LNCaP clone FGC (cell line): ENCODE measurements at regions not wholly inside any gene's neighbourhood (a gene's known extent, or its start where the extent isn't known, plus 50 kb on each side); places are given as distances from the start of the nearest gene placed in this dataset.
"Not testable (repeated sequence)": the region's sequence is repeated elsewhere in the genome, so short reads cannot be mapped to it uniquely, and the experiment has no call there.

Experiments
- DNase-seq: peaks from one replicate; pipeline ENCODE4 v3.0.0-alpha.2; 2011; ENCODE audit warnings: low read depth
- H3K4me3 ChIP-seq: 2 replicates; pipeline ENCODE4 v1.5.1; 2011; ENCODE audit warnings: mild to moderate bottlenecking, low read depth, low read length, control low read depth
- TF ChIP-seq, protein P1 (sequence below): IDR thresholded peaks from 2 replicates; pipeline ENCODE4 v1.5.1; 2012; ENCODE audit warnings: mild to moderate bottlenecking; ENCODE audit not compliant: control insufficient read depth, insufficient read depth; ENCODE audit errors: extremely low read depth

DNA sequence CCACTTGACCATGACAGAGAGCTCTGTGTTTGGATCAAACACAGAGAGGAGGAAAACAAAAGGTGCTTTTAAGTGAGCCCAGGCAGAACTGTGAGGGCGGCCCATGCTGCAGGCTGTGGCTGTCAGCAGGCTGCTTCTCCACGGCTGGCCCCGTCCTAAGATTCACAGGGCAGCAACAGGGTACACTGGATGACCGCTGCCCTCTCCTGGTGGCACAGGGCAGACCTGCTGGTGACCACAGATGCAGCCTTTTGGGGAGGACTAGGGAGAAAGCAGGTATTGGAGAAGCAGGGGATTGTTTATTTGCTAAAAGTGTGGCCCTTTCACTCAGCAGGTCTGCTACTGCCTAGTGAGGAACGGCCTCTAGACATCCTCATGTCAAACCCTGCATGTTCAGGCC lies 183.7 kb downstream of the ADRA2C start:
- TF ChIP-seq, protein P1, sequence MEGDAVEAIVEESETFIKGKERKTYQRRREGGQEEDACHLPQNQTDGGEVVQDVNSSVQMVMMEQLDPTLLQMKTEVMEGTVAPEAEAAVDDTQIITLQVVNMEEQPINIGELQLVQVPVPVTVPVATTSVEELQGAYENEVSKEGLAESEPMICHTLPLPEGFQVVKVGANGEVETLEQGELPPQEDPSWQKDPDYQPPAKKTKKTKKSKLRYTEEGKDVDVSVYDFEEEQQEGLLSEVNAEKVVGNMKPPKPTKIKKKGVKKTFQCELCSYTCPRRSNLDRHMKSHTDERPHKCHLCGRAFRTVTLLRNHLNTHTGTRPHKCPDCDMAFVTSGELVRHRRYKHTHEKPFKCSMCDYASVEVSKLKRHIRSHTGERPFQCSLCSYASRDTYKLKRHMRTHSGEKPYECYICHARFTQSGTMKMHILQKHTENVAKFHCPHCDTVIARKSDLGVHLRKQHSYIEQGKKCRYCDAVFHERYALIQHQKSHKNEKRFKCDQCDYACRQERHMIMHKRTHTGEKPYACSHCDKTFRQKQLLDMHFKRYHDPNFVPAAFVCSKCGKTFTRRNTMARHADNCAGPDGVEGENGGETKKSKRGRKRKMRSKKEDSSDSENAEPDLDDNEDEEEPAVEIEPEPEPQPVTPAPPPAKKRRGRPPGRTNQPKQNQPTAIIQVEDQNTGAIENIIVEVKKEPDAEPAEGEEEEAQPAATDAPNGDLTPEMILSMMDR, result peak; percentile 79

DNA sequence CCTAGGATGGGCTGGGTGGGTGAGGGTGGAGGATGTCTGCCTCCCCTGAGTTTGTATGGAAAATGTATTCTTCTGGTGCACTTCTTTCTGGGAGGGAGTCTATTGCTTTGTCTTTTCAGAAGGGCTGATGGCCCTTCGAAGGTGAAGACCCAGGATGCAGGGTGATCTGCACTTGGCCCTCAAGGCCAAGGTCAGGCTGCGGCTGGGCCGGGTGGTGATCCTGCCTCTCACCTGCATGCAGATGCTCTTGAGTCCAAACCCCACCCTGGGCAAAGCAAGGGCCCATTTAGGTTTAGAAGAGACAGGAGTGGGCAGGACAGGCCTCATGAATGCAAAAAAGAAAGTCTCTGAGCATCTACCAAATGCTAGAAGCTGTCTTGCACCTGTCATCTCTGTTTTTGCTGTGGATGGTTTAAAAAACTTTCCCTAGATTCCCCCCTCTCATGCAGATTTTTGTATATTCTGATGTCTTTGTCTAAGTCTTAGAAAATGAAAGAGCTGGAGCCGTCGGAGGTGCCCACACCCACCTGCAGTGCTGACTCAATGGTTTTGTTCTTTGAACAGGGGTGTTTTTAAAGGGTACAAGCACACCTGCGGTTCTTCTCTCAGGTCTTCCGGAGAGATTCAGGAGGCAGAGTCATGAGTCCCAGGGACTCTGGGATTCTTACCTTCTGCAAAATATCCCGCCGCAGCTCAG lies 186.4 kb downstream of the ADRA2C start:
- not testable (repeated sequence) for H3K4me3 ChIP-seq, DNase-seq

More for the DNA sequence above, 183.7 kb downstream of the ADRA2C start:
- not testable (repeated sequence) for H3K4me3 ChIP-seq, DNase-seq

DNA sequence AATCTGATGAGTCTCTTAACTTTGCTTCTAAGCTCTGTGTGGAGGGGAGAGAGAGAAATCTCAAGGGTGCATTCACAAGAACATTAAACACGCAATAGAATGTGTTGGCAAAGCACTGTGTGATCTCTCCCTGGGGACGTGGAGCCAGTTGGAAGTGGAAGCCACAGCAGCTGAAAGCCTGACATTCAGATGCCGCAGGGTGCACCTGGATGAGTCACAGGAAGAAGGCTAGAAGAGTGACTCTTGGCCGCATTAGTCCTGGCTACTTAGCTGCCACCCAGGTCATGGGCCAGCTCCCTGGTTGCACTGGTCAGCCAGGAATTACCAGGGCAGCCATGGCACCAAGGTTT lies 186.9 kb downstream of the ADRA2C start:
- DNase-seq, H3K4me3 ChIP-seq: not testable (repeated sequence)

DNA sequence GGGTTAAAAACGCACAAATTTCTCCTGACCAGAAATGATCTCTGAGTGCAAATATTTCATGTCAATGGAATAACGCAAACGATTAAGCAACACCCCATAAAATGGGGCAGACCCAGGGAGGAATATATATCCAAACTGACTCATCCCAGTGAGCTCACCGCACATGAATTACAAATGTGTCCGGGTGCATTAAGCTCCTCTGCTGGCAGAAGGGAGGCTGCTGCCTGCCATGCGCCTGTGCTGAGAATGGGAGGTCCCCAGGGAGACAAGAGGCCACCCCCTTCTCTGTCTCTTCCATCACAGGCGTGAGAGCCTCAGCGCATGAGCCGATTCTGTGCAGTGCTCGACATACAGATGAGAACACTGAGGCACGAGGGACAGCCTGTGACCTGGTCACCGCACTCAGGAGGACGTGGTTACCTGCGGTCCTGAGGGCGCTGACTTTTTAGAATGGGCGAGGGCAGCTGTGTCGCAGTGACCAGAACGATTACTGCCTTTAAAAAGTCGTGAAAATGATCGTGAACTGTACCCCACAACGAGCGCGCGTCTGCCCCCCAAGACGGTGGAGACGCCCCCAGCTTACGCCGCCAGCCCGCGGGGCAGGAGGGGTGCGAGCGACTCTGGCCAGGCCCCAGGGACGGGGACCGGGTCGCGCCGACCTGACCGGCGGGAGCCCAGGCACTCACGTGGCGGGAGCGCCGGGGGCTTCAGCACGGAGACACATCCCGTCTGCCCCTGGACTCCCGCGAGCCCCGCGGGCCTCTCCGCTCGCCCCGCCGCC lies 188.5 kb downstream of the ADRA2C start:
- DNase-seq, result not testable (repeated sequence)

DNA sequence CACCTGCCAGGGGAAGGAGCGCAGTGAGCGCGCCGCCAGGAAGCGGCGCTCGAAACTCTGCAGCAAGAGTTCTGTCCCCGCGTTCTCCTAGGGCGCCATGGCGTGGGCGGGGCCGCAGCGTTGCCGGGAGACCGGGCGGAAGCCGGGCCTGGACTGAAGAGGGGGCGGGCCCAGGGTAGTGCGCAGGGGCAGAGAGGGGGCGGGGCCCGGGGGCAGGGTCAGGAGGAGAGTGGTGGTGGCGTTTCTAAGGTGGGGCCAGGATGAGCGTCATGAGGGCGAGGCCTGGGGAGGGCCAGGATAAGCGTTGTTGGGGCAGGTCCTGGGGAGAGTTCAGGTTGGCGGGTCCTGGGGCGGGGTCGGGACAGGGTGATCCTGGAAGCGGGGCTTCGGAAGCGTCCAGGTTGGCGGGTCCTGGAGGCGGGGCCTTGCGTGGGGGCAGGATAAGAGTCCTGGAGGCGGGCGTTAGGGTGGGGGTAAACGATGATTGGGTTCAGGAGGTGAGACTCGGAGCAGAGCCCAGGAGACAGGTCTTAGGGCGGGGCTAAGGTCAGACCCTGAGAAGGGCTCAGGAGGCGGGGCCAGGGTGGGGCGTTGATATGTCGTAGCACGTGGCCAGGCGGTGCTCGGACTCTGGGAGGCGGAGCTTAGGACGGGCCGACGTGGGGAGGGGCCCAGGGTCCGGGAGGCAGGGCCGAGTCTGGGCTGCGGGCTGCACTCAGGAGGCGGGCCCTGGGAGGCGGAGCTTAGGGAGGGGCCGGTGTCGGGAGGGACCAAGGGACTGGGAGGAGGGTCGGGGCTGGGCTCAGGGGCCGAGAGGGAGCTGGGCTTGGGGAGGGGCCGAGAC lies 189.4 kb downstream of the ADRA2C start:
- DNase-seq, result peak; percentile 97
- peak overlapping the region; percentile 82 for H3K4me3 ChIP-seq

More for the DNA sequence above, 188.5 kb downstream of the ADRA2C start:
- peak overlapping the region; percentile 82 for H3K4me3 ChIP-seq

DNA sequence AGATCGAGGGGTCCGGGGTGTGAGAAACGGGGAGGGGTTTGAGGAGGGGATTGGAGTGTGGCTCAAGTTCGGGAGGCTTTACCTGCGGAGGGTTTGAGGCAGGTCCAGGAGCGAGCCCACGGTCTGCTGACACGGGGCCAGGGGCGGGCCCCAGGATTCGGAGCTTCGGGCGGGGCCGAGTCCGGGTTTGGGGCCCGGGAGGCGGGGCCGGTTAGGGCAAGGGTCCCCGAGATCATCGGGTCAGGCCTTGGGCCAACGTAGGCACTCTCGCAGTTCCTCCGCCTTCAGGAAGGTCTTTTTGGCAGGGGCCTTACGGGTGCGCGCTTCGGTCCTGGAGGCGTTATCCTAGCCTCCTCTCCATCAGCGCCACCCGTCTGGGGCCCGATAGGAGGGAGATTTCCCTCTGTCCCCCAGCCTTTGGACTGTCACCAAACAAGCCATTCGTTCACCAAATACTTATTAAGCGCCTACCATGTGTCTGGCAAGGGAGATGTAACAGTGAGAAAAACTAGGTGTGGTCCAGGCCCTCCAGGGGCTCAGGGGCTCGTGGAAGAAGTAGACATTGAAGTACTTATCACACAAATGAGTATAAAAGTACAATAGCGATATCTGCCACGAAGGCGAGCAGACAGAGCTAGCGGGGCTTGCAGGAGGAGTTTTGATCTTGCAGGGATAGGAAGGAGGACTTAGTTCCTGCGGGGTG lies 190.1 kb downstream of the ADRA2C start:
- H3K4me3 ChIP-seq, result peak overlapping the region; percentile 82
- not testable (repeated sequence) for DNase-seq

DNA sequence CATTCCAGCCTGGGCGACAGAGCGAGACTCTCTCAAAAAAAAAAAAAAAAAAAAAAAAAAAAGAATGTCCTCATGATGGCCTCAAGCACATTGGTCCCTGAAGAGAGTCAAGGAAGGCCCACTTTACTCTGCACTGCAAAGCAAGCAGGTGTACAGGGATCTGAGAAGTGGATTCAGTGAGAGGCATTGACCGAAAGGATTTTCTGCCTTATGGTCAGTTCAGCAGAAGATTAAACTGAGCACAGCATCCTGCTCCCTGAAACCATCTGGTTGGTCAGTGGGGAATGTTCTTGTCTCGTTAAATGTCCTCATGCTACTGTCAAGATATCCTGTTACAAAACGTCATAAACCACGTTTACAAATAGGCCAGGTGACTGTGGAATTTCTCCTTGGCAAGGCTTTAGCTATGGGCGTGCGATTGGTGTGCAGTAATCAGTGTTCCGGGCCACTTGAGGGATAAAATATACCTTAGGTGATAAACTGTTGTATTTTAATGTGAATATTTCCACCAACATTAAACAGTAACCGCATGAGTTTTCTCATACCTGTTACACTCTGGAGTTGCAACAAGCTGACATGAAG lies 195.0 kb downstream of the ADRA2C start:
- not testable (repeated sequence) for H3K4me3 ChIP-seq, DNase-seq

DNA sequence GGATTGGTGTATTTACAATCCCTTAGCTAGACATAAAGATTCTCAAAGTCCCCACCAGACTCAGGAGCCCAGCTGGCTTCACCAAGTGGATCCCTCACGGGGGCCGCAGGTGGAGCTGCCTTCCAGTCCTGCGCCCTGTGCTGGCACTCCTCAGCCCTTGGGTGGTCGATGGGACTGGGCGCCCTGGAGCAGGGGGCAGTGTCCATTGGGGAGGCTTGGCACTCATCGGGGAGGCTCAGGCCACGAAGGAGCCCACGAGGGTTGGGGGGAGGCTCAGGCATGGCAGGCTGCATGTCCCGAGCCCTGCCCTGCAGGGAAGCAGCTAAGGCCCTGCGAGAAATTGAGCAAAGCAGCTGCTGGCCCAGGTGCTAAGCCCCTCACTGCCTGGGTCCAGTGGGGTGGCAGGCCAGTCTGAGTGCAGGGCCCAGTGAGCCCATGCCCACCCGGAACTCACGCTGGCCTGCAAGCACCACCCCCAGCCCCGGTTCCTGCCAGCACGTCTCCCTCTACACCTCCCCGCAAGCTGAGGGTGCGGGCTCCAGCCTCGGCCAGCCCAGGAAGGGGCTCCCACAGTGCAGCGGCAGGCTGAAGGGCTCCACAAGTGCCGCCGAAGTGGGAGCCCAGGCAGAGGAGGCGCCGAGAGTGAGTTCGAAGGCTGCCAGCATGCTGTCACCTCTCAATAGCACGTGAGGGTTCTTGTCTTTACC lies 198.5 kb downstream of the ADRA2C start:
- DNase-seq, H3K4me3 ChIP-seq: not testable (repeated sequence)

DNA sequence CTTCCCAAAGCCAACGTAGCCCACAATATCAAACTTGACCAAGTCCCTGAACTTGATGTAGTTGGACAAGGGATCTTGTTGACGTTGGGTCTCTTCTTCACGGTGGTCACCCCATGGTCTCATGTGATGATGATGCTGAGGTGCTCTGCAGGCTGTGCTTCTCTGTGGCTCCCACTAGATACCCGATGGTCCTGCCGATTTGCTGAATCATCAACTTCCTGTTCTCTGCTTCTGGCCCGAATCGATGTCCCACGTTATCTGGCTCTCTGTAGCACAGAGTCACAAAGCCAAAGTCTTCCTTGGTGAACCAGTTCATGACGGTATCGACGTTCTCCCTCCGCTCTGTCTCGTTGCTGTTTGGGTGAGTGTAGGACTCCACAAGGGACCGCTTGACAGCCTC lies 201.0 kb downstream of the ADRA2C start:
- DNase-seq, H3K4me3 ChIP-seq: not testable (repeated sequence)

DNA sequence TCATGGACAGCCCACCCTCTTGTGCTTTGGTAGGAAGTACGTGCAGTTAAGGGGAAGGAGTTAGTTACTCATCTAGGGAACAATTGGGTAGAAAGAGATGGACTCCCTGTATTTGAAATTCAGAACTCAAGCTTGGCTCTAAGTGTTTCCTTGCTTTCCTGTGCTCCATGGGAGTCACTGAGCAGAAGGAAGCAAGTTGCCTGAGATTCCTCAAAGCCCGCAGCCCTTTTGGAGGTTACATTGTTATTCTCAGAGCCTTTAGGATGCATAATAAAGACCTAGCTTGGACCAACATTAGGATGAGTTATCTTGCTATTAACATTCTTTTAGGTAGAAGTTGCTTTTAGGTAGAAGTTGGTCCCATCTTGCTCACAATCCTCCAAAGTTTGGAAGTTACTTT lies 206.4 kb downstream of the ADRA2C start:
- H3K4me3 ChIP-seq, DNase-seq: not testable (repeated sequence)

DNA sequence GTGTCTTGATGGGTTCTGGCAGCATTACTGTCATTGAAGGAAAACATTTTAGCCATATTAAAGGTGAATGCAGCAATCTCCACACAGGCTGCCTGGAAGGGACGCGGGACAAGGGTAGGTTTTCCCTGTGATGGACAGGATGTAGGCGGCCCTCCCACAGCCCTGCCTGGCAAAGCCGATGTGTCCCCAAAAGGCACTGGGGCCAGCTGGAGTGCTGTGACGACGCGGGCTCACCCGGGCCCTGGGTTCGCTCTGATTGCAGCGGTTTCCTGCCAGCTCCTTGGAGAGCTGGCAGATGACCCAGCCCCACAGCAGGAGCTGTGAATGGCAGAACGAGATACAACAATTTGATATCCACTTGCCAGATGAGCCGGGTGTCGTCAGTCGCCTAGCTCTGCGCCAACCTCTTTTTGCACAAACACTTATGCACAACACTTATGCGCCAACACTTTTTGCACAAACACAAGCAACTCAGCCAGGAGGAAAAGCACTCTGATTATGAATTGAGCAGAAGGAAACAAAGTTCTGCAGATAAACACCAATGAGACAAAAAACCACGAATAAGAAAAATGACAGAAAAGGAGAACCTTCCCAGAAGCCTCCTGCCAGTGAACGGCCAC lies 207.5 kb downstream of the ADRA2C start:
- H3K4me3 ChIP-seq, DNase-seq: not testable (repeated sequence)

DNA sequence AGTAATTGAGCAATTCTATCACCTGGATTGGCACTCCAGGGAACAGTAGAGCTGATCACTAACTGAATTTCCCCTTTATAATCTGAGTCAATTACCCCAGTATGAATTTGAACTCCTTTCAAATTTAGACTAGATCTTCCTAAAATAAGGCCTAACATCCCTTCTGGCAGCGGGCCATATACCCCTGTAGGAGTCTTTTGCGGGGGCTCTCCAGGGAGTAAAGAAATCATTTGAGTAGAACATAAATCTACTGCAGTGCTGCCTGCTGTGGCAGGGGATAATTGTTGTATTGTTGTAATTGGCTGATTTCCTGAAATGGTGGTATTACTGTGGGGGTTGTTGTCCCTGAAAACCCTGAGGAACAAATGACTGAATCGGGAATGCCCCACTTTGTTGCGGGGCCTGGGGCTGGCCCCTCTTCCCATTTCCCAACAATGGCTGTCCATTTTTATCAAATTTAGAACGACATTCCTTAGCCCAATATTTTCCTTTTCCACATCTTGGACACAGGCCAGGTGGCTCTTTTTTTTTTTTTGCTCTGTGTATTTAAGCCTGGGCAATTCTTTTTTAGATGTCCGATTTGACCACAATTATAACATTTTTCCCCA lies 217.4 kb downstream of the ADRA2C start:
- DNase-seq, result not testable (repeated sequence)

DNA sequence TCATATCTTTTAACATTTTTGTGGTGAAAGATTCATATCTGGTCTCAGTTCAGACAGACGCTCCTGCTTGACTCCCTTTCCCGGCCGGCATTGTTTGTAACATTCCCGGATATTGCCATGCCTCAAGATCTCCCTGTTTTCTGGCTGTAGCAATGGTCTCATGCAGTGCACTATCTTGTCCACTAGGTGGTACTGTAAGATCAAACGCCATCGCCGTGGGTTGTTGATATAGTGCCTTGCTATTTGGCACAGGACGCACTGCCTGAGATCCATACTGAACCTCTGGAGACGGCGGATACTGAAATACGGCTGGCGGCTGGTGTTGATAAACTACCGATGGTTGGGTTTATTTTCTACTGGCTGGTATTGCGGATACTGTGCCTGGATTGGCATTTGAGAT lies 218.6 kb downstream of the ADRA2C start:
- H3K4me3 ChIP-seq, DNase-seq: not testable (repeated sequence)

More for the DNA sequence above, 217.4 kb downstream of the ADRA2C start:
- H3K4me3 ChIP-seq, result not testable (repeated sequence)

DNA sequence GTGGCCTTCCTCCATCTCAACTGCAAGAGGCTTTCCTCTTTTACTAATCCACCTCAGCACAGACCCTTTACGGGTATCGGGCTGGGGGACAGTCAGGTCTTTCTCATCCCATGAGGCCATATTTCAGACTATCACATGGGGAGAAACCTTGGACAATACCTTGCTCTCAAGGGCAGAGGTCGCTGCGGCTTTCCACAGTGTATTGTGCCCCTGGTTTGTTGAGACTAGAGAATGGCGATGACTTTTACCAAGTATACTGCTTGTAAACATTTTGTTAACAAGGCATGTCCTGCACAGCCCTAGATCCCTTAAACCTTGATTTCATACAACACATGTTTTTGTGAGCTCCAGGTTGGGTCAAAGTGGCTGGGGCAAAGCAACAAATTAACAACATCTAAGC lies 220.2 kb downstream of the ADRA2C start:
- DNase-seq, H3K4me3 ChIP-seq: not testable (repeated sequence)

DNA sequence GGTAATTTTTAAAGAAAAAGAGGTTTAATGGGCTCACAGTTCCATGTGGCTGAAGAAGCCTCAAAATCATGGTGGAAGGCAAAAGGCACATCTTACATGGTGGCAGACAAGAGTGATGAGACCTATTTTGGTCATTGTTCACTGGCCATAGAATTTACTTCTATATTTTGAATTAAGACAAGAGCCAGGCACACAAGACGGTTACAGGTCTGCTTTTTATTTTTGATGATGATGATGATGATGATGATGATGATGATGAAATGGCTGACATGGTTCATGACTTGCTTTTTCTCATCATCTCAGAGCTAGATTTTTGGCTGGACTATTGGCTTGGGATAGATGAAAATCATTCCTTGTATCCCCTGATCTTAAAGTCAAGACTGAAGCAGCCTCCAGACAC lies 229.3 kb downstream of the OTOP1 start:
- DNase-seq, result not testable (repeated sequence)

DNA sequence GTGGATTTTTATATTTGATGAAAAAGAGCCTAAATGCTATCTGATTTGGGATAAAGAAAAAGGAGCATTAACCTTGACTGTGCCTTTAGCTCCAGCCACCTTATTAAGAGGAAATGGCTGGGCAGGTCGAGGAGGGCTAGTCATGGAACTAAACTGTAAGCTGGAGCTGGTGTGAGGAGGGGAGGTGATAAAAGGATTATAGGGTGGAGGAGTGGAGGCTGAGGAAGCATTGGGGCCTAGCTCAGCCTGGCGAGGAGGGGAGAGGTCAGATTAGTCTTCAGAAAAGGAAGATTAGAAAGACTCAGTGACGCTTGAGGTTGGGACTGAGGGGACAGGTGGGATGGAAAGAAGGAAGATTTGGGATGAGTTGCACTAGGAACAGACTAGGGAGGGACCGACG lies 222.7 kb downstream of the OTOP1 start:
- H3K4me3 ChIP-seq, DNase-seq: not testable (repeated sequence)

More for the DNA sequence above, 229.3 kb downstream of the OTOP1 start:
- H3K4me3 ChIP-seq, result not testable (repeated sequence)
